Pancreas (tissue), 10 donors: ENCODE measurements at regions not wholly inside any gene's neighbourhood (a gene's known extent, or its start where the extent isn't known, plus 50 kb on each side); places are given as distances from the start of the nearest gene placed in this dataset.
"Not testable (repeated sequence)": the region's sequence is repeated elsewhere in the genome, so short reads cannot be mapped to it uniquely, and the experiment has no call there.

ENCODE experiments used
- ATAC-seq, 4 donors: fragments of 200-7000 bp; cut with Tn5 transposase; one replicate each; pipeline versions ENCODE4 v1.8.0 to v1.9.1; 2020; ENCODE audit warnings: mild to moderate bottlenecking in 4 of 4, moderate library complexity in 4 of 4
- DNase-seq, 6 donors: peaks; one replicate each; pipeline ENCODE4 v3.0.0-alpha.2; 2020
- FAIRE-seq: peaks from 2 replicates; lab custom pipeline; 2012; peaks lifted over from hg19 to GRCh38; lab: Jason Lieb, UNC
- H3K27ac ChIP-seq, 4 donors: fragments of 200-600 bp; sonication (generic); 1 replicate in 3 of 4; 2 replicates in 1 of 4; pipeline versions ENCODE4 v1.5.0 to v1.8.0; 2020
- H3K27me3 ChIP-seq, 4 donors: fragments of 200-600 bp; one replicate each; pipeline ENCODE4 v1.8.0; 2021
- H3K36me3 ChIP-seq, 3 donors: fragments of 200-600 bp; sonication (generic) in 1 of 3; one replicate each; pipeline versions ENCODE4 v1.5.0 to v1.8.0; 2020 to 2021
- H3K4me1 ChIP-seq, 3 donors: fragments of 200-600 bp; one replicate each; pipeline ENCODE4 v1.8.0; 2021
- H3K4me3 ChIP-seq, 4 donors: fragments of 200-600 bp; sonication (generic) in 2 of 4; one replicate each; pipeline versions ENCODE4 v1.5.0 to v1.8.0; 2020 to 2021
- H3K9me3 ChIP-seq, 4 donors: fragments of 200-600 bp; one replicate each; pipeline ENCODE4 v1.8.0; 2021
- WGBS, 2 donors: extraction: QIAGEN DNeasy Blood & Tissue Kit; methylation state at CpG; one replicate each; pipeline ENCODE4 v1.1.7; 2013; 5-methylcytosine and 5-hydroxymethylcytosine counted together
- intact Hi-C, 3 donors: fragments of 100-400 bp; cut with DNase I; formaldehyde crosslinking; loops; one replicate each; pipeline versions ENCODE4 v1.11.1 to v1.14.2; 2022
- TF ChIP-seq, protein P1 (sequence below), 4 donors: fragments of 200-600 bp; sonication (generic) in 3 of 4; IDR thresholded peaks; one replicate each; pipeline versions ENCODE4 v1.5.0 to v1.8.0; 2021; ENCODE audit warnings: antibody characterized with exemption in 4 of 4
- donor health status: healthy with polysubstance abuse.
- donor health status: DM: no; HTN: no; CAD: no; lungs with moderate emphysema.
- donor health status: DM: no; HTN: no; CAD: no.
- donor health status: control.
- donor health status: control.
- donor health status: Bipolar disorder and iron deficiency.
- donor health status: DM: yes; HTN: yes; CAD: no.
- donor health status: DM: no; HTN: no; CAD: no.
- donor health status: DM: no; HTN: no; CAD: no.
- donor health status: DM: yes; HTN: yes; CAD: no.

DNA sequence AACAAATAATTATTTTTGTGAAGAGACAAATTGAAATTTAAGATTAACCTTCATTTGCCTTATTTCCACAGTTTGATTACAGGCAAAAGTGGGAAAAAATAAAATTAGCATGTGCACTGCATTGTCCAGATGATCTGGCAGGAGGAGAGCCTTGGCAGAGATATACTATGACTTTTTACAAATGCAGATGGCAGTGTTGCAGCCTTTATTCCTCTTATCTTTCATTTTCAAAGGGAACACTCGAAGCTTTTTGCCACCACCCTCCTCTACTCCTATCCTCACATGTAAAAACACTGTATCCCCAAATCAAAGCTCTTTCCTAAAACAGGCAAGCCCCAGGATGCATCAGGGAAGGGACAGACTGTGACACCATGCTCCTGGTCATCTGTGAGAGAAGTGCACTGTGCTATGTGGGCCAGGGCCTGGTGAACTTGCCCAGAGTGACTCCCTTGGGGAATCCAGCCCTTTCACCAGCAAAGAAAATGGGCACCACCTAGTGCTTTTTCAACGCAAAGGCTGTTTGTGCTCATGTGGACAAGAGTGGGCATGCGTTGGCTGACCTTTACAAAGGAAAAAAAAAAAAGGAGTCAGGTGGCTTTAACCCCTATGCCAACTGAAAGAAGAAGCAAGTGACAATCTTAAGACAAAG, 74.7 kb upstream of the ETAA1 start:
- peak; percentile 93 to 100 (median 98) for ATAC-seq
- 18 to 20% methylated on average over 3 of the region's 3 CpGs for WGBS, 2 donors
- no peak overlapping the region for H3K4me3 ChIP-seq
- H3K36me3 ChIP-seq, result no peaks in the 10 kb centered on the region
- H3K27ac ChIP-seq, result peak overlapping the region in 2 of 4 donors; percentile 10 to 40
- peaks cover 0 to 13% (median 13%) of the 10 kb centered on the region in 3 donors for H3K4me1 ChIP-seq
- TF ChIP-seq, protein P1, sequence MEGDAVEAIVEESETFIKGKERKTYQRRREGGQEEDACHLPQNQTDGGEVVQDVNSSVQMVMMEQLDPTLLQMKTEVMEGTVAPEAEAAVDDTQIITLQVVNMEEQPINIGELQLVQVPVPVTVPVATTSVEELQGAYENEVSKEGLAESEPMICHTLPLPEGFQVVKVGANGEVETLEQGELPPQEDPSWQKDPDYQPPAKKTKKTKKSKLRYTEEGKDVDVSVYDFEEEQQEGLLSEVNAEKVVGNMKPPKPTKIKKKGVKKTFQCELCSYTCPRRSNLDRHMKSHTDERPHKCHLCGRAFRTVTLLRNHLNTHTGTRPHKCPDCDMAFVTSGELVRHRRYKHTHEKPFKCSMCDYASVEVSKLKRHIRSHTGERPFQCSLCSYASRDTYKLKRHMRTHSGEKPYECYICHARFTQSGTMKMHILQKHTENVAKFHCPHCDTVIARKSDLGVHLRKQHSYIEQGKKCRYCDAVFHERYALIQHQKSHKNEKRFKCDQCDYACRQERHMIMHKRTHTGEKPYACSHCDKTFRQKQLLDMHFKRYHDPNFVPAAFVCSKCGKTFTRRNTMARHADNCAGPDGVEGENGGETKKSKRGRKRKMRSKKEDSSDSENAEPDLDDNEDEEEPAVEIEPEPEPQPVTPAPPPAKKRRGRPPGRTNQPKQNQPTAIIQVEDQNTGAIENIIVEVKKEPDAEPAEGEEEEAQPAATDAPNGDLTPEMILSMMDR (IDR thresholded peaks at IDR 0.05), result peak in 3 of 4 donors; percentile 12 to 41 (median 26)
- no peaks in the 10 kb centered on the region for H3K9me3 ChIP-seq
- H3K27me3 ChIP-seq, result no peaks in the 10 kb centered on the region
- peak; percentile 39 to 75 (median 62) for DNase-seq
- FAIRE-seq, result no peak
- intact Hi-C loops, result no loop called here

DNA sequence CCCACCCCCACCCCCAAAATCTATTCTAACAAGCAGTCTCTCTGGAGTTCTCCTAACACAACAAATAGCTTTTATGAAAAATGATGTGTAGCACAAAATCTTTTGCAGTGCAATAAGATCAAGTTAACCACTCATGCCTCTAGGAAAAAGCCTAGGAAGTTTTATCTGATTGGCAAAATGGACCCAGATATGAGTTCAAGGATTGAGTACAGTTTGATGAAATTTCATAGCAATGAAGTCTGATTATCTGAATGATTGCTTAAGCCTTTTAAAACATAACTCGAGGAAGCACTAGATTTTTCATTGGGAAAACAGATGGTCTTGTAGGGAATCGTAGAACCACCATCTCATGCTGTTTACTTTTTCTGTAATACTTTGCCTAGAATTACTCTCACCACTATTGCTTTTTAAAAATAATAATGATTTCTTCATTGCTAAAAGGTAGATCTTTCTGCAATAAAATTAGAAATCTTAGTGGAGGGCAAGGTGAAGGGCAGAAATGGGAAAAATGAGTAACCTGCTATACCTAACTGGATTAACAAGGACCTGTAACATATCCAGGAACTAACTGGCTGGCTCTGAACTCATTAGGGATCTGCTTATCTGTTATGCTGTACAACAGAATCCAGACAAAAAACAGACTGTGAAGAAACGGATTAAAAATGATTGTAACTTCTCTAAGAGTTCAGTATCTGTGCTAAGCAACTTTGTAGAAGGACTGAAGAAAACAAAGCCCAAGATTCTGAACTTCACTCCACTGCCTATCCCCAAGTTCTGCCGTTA, 73.7 kb upstream of the ETAA1 start:
- ATAC-seq, result peak in 2 of 4 donors; percentile 17 to 43
- 33 to 34% methylated on average over 4 of the region's 4 CpGs for WGBS, 2 donors

DNA sequence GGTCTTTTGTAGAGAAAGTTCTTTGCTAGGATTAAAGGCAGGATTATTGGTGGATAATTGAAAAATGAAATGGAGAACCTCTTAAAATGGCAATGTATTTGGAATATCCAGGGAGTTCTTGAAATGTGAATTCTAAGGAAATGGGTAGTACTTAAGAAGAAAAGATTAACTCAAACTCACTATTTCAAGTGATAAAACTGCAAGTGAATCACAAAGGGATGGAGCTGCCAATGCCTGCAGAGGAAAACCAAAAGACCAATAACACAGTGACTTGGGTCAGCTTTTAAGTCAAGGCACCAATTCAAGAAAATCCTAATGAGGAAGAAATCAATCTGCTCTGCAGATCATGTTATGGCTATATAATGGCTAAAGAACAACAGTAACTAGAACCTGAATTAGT, 67.6 kb upstream of the ETAA1 start:
- TF ChIP-seq, protein P1 (IDR thresholded peaks at IDR 0.05), result no peak
- Histone ChIP-seq H3K4me3 (no peak overlapping the region), H3K9me3 (no peaks in the 10 kb centered on the region), H3K27ac (no peak overlapping the region), H3K36me3 (no peaks in the 10 kb centered on the region), H3K4me1 (no peaks in the 10 kb centered on the region), H3K27me3 (no peaks in the 10 kb centered on the region)
- no peak for ATAC-seq
- no peak for DNase-seq
- no peak for FAIRE-seq
- intact Hi-C loops, result no loop called here

More for the DNA sequence above, 73.7 kb upstream of the ETAA1 start:
- intact Hi-C loops, result no loop called here
- no peaks in the 10 kb centered on the region for H3K9me3 ChIP-seq
- H3K4me3 ChIP-seq, result no peak overlapping the region
- no peaks in the 10 kb centered on the region for H3K27me3 ChIP-seq
- no peak overlapping the region for H3K27ac ChIP-seq
- H3K36me3 ChIP-seq, result no peaks in the 10 kb centered on the region
- TF ChIP-seq, protein P1 (IDR thresholded peaks at IDR 0.05), result no peak
- H3K4me1 ChIP-seq, result peaks cover 0 to 13% (median 13%) of the 10 kb centered on the region in 3 donors
- DNase-seq, result no peak
- FAIRE-seq, result no peak

DNA sequence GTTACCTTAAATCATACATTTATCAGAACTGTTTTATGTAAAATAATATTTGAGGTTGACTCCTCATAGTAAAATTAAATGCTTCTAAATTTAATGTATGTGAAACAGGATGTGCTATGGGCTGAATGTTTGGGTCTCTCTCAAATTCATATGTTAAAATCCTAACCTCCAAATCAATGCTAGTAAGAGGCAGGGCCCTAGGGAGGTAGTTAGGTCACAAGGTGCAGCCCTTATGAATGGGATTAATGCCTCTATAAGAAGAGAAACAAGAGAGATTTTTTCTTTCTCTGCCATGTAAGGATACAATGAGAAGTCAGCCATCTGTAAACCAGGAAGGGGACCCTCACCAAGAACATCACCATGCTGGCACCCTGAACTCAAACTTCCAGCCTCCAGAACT, 67.2 kb upstream of the ETAA1 start:
- FAIRE-seq (no peak), ATAC-seq (no peak), DNase-seq (no peak)
- H3K27me3 ChIP-seq, result no peaks in the 10 kb centered on the region
- no peak overlapping the region for H3K27ac ChIP-seq
- no peaks in the 10 kb centered on the region for H3K4me1 ChIP-seq
- TF ChIP-seq, protein P1 (IDR thresholded peaks at IDR 0.05), result no peak
- H3K4me3 ChIP-seq, result no peak overlapping the region
- H3K36me3 ChIP-seq, result no peaks in the 10 kb centered on the region
- no peaks in the 10 kb centered on the region for H3K9me3 ChIP-seq
- intact Hi-C loops, result no loop called here

DNA sequence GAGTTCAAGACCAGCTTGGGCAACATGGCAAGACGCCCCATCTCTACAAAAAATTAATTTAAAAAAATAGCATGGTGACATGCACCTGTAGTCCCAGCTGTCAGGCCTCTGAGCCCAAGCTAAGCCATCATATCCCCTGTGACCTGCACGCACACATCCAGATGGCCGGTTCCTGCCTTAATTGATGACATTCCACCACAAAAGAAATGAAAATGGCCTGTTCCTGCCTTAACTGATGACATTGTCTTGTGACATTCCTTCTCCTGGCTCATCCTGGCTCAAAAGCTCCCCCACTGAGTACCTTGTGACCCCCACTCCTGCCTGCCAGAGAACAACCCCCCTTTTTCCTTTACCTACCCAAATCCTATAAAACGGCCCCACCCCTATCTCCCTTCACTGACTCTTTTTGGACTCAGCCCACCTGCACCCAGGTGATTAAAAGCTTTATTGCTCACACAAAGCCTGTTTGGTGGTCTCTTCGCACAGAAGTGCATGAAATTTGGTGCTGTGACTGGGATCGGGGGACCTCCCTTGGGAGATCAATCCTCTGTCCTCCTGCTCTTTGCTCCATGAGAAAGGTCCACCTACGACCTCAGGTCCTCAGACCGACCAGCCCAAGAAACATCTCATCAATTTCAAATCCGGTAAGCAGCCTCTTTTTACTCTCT, 65.6 kb upstream of the ETAA1 start:
- H3K9me3 ChIP-seq, H3K36me3 ChIP-seq, H3K4me1 ChIP-seq, FAIRE-seq, ATAC-seq, DNase-seq, H3K27me3 ChIP-seq, H3K4me3 ChIP-seq, intact Hi-C loops, H3K27ac ChIP-seq: not testable (repeated sequence)
- WGBS, 2 donors, result 89 to 90% methylated on average over 9 of the region's 9 CpGs
